NB4 (cell line): ENCODE measurements at regions not wholly inside any gene's neighbourhood (a gene's known extent, or its start where the extent isn't known, plus 50 kb on each side); places are given as distances from the start of the nearest gene placed in this dataset.

ENCODE experiments used
- MYC ChIP-seq: IDR thresholded peaks from 2 replicates; pipeline ENCODE4 v1.6.1; 2011; ENCODE audit warnings: low read depth, low read length
- POLR2A ChIP-seq: IDR thresholded peaks from 2 replicates; pipeline ENCODE4 v1.6.1; 2011; ENCODE audit warnings: mild to moderate bottlenecking; ENCODE audit not compliant: insufficient read length; ENCODE audit errors: extremely low read depth
- TF ChIP-seq, protein P1 (sequence below): IDR thresholded peaks from one replicate; pipeline ENCODE4 v1.5.1; 2012; ENCODE audit warnings: low read depth, low read length
- TF ChIP-seq, protein P2 (sequence below): IDR thresholded peaks from 2 replicates; pipeline ENCODE4 v1.6.1; 2011; ENCODE audit warnings: low read depth, low read length

DNA sequence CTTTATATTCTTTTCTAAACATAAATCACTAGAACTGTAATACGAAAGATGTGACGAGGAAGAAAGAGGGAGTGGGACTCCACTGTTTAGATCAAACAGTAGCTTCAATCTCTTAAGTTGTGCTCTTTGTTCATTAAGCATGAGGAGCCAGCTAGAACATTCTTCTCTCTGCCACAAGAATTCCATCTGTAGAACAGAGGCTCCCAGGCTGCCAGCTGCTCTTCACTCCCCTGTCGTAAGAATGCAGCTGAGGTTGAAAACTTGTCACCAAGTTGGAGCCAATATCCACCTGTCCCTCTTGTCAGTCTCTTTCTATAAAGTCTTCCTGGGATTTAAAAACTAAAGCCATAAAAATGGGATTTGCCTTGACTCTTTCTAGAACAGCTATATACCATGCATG, 65.0 kb upstream of the SEC24B start:
- TF ChIP-seq, protein P1, sequence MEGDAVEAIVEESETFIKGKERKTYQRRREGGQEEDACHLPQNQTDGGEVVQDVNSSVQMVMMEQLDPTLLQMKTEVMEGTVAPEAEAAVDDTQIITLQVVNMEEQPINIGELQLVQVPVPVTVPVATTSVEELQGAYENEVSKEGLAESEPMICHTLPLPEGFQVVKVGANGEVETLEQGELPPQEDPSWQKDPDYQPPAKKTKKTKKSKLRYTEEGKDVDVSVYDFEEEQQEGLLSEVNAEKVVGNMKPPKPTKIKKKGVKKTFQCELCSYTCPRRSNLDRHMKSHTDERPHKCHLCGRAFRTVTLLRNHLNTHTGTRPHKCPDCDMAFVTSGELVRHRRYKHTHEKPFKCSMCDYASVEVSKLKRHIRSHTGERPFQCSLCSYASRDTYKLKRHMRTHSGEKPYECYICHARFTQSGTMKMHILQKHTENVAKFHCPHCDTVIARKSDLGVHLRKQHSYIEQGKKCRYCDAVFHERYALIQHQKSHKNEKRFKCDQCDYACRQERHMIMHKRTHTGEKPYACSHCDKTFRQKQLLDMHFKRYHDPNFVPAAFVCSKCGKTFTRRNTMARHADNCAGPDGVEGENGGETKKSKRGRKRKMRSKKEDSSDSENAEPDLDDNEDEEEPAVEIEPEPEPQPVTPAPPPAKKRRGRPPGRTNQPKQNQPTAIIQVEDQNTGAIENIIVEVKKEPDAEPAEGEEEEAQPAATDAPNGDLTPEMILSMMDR = no peak
- TF ChIP-seq POLR2A (no peak), MYC (no peak)
- TF ChIP-seq, protein P2, sequence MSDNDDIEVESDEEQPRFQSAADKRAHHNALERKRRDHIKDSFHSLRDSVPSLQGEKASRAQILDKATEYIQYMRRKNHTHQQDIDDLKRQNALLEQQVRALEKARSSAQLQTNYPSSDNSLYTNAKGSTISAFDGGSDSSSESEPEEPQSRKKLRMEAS = no peak
